ENCODE measurements at regions not wholly inside any gene's neighbourhood (a gene's known extent, or its start where the extent isn't known, plus 50 kb on each side); places are given as distances from the start of the nearest gene placed in this dataset.

DNA sequence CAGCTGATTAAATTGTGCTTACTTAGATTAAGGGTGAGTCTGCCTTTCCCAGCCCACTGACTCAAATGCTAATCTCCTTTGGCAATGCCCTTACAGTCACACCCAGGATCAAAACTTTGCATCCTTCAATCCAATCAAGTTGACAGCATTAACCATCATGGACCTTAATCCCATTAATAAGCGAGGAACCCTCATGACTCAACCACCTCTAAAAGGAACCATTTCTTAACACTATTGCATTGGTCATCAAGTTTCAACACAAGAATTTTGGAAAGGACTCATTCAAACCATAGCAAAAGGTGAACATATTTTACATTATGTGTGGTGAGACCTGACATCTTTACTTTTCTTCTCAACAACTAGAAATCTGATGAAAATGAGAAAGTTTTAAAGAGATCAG, 187.0 kb downstream of the OSR1 start:
- TF ChIP-seq, protein P1, sequence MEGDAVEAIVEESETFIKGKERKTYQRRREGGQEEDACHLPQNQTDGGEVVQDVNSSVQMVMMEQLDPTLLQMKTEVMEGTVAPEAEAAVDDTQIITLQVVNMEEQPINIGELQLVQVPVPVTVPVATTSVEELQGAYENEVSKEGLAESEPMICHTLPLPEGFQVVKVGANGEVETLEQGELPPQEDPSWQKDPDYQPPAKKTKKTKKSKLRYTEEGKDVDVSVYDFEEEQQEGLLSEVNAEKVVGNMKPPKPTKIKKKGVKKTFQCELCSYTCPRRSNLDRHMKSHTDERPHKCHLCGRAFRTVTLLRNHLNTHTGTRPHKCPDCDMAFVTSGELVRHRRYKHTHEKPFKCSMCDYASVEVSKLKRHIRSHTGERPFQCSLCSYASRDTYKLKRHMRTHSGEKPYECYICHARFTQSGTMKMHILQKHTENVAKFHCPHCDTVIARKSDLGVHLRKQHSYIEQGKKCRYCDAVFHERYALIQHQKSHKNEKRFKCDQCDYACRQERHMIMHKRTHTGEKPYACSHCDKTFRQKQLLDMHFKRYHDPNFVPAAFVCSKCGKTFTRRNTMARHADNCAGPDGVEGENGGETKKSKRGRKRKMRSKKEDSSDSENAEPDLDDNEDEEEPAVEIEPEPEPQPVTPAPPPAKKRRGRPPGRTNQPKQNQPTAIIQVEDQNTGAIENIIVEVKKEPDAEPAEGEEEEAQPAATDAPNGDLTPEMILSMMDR (conservative IDR thresholded peaks at IDR 0.05; ENCODE audit: low read length): no peak
- no peak for TF ChIP-seq EZH2phosphoT487 (IDR thresholded peaks at IDR 0.05; ENCODE audit: borderline replicate concordance)

Data from Loucy (cell line).